Renal cortical epithelial cell (primary cell): ENCODE measurements at regions not wholly inside any gene's neighbourhood (a gene's known extent, or its start where the extent isn't known, plus 50 kb on each side); places are given as distances from the start of the nearest gene placed in this dataset.

ENCODE experiments used
- DNase-seq: peaks from one replicate; pipeline ENCODE4 v3.0.0-alpha.2; 2011; ENCODE audit warnings: low read depth

- no peak for DNase-seq
Measured at GRCh38 chr15:94008104-94009074, 223.0 kb upstream of the MCTP2 start.

GRCh38 chr15:94004697-94005096 is 226.7 kb upstream of the MCTP2 start:
- no peak for DNase-seq

- no peak for DNase-seq
Measured at GRCh38 chr15:94002041-94002440, 229.3 kb upstream of the MCTP2 start.

GRCh38 chr15:94001255-94001801 is 230.0 kb upstream of the MCTP2 start:
- DNase-seq = no peak

GRCh38 chr15:94000606-94001005 is 230.8 kb upstream of the MCTP2 start:
- DNase-seq = no peak

- DNase-seq = peak; percentile 7
Measured at GRCh38 chr15:93997071-93997658, 234.2 kb upstream of the MCTP2 start.

- no peak for DNase-seq
Measured at GRCh38 chr15:93989440-93989998, 241.8 kb upstream of the MCTP2 start.

- DNase-seq = no peak
Measured at GRCh38 chr15:93987068-93987467, 244.3 kb upstream of the MCTP2 start.

GRCh38 chr15:93986400-93986984 is 244.9 kb upstream of the MCTP2 start:
- no peak for DNase-seq

GRCh38 chr15:93985925-93986324 is 245.4 kb upstream of the MCTP2 start:
- DNase-seq = no peak

GRCh38 chr15:93985176-93985575 is 246.2 kb upstream of the MCTP2 start:
- DNase-seq = no peak

GRCh38 chr15:93983526-93983925 is 247.8 kb upstream of the MCTP2 start:
- no peak for DNase-seq

- DNase-seq = no peak
Measured at GRCh38 chr15:93982226-93982727, 249.1 kb upstream of the MCTP2 start.

- no peak for DNase-seq
Measured at GRCh38 chr15:93981706-93982105, 249.7 kb upstream of the MCTP2 start.

GRCh38 chr15:93980261-93980911 is 251.0 kb upstream of the MCTP2 start:
- no peak for DNase-seq

GRCh38 chr15:93974804-93975481 is 256.4 kb upstream of the MCTP2 start:
- peak; percentile 18 for DNase-seq

- DNase-seq = no peak
Measured at GRCh38 chr15:93973287-93973686, 258.1 kb upstream of the MCTP2 start.

GRCh38 chr15:93968773-93969172 is 262.6 kb upstream of the MCTP2 start:
- no peak for DNase-seq

GRCh38 chr15:93965304-93965908 is 266.0 kb upstream of the MCTP2 start:
- no peak for DNase-seq

GRCh38 chr15:93954985-93955571 is 276.3 kb upstream of the MCTP2 start:
- DNase-seq = no peak
